Hepatocyte (in vitro differentiated cells): ENCODE measurements at regions not wholly inside any gene's neighbourhood (a gene's known extent, or its start where the extent isn't known, plus 50 kb on each side); places are given as distances from the start of the nearest gene placed in this dataset.

ENCODE experiments used
- CTCF ChIP-seq: fragments of 200-600 bp; sonication (generic); IDR thresholded peaks from 2 replicates; pipeline ENCODE4 v1.5.1; 2016; ENCODE audit warnings: antibody characterized with exemption, mild to moderate bottlenecking; ENCODE audit not compliant: poor library complexity
- EZH2phosphoT487 ChIP-seq: fragments of 200-600 bp; sonication (generic); IDR thresholded peaks from one replicate; pipeline ENCODE4 v1.6.1; 2018; ENCODE audit warnings: antibody characterized with exemption, mild to moderate bottlenecking, low read depth, moderate library complexity; ENCODE audit not compliant: unreplicated experiment, severe bottlenecking

- TF ChIP-seq CTCF, result no peak
- no peak for TF ChIP-seq EZH2phosphoT487
Measured at GRCh38 chr6:48860175-48860574, 602.9 kb downstream of the MMUT start.
